Prostate gland (tissue), 2 donors: ENCODE measurements at regions not wholly inside any gene's neighbourhood (a gene's known extent, or its start where the extent isn't known, plus 50 kb on each side); places are given as distances from the start of the nearest gene placed in this dataset.

ENCODE experiments used
- DNase-seq: peaks from one replicate; pipeline ENCODE4 v3.0.0-alpha.2; 2019; ENCODE audit warnings: low spot score
- H3K27ac ChIP-seq, 2 donors: fragments of 200-600 bp; sonication (generic); 2 replicates each; pipeline ENCODE4 v1.5.1; 2017 to 2019
- H3K27me3 ChIP-seq: fragments of 200-600 bp; sonication (generic); replicated peaks from 2 replicates; pipeline ENCODE4 v1.5.1; 2019; ENCODE audit not compliant: insufficient read depth
- H3K36me3 ChIP-seq, 2 donors: fragments of 200-600 bp; sonication (generic); 1 replicate in 1 of 2; 2 replicates in 1 of 2; pipeline versions ENCODE4 v1.5.1 to v1.8.1; 2017 to 2019
- H3K4me1 ChIP-seq: fragments of 200-600 bp; sonication (generic); replicated peaks from 2 replicates; pipeline ENCODE4 v1.5.1; 2019
- H3K4me3 ChIP-seq, 2 donors: fragments of 200-600 bp; sonication (generic); 2 replicates each; pipeline ENCODE4 v1.5.1; 2017 to 2019
- H3K9me3 ChIP-seq: fragments of 200-600 bp; sonication (generic); 2 replicates; pipeline ENCODE4 v1.5.1; 2017
- CTCF ChIP-seq, 4 experiments: fragments of 200-600 bp in 2 of 4; fragments of 450-650 bp in 2 of 4; sonication (generic) in 2 of 4; IDR thresholded peaks; 1 replicate in 3 of 4; 2 replicates in 1 of 4; pipeline ENCODE4 v1.5.1; 2016 to 2019; ENCODE audit warnings: antibody characterized with exemption in 4 of 4, mild to moderate bottlenecking in 2 of 4, moderate library complexity in 2 of 4
- POLR2A ChIP-seq: fragments of 450-650 bp; IDR thresholded peaks from one replicate; pipeline ENCODE4 v1.6.1; 2016; ENCODE audit warnings: antibody characterized with exemption, mild to moderate bottlenecking
- POLR2AphosphoS5 ChIP-seq: sonication (generic); formaldehyde crosslinking; IDR thresholded peaks from one replicate; pipeline ENCODE4 v1.6.1; 2017; ENCODE audit warnings: antibody characterized with exemption
- WGBS: methylation state at CpG from one replicate; pipeline ENCODE4 v1.1.5; 2018; 5-methylcytosine and 5-hydroxymethylcytosine counted together
- intact Hi-C: fragments of 100-400 bp; cut with DNase I; formaldehyde crosslinking; loops from one replicate; pipeline ENCODE4 v1.14.2; 2022

GRCh38 chr9:81073821-81074220, 615.5 kb downstream of the TLE1 start:
- intact Hi-C loops, result no loop called here
- no peak for TF ChIP-seq POLR2AphosphoS5
- no peak for TF ChIP-seq CTCF (IDR thresholded peaks at IDR 0.05)
- TF ChIP-seq POLR2A, result no peak
- Histone ChIP-seq H3K4me3 (no peak overlapping the region), H3K36me3 (no peaks in the 10 kb centered on the region), H3K9me3 (no peaks in the 10 kb centered on the region), H3K27ac (no peak overlapping the region), H3K4me1 (no peaks in the 10 kb centered on the region), H3K27me3 (no peaks in the 10 kb centered on the region)
- WGBS, result 40% methylated on average over 4 of the region's 4 CpGs
- DNase-seq, result no peak

- no peaks in the 10 kb centered on the region for H3K4me1 ChIP-seq
- no peaks in the 10 kb centered on the region for H3K36me3 ChIP-seq
- no peaks in the 10 kb centered on the region for H3K9me3 ChIP-seq
- DNase-seq, result no peak
- WGBS, result 83% methylated on average over 2 of the region's 2 CpGs
- intact Hi-C loops, result no loop called here
- no peaks in the 10 kb centered on the region for H3K27me3 ChIP-seq
- H3K27ac ChIP-seq, result no peak overlapping the region
- H3K4me3 ChIP-seq, result no peak overlapping the region
- TF ChIP-seq CTCF (IDR thresholded peaks at IDR 0.05) (no peak), POLR2A (no peak), POLR2AphosphoS5 (no peak)
Measured at GRCh38 chr9:81072758-81073157, 616.6 kb downstream of the TLE1 start.

- 23% methylated on average over 2 of the region's 2 CpGs for WGBS
- H3K27me3 ChIP-seq, result no peaks in the 10 kb centered on the region
- TF ChIP-seq POLR2AphosphoS5 (no peak), CTCF (IDR thresholded peaks at IDR 0.05) (no peak), POLR2A (no peak)
- no peaks in the 10 kb centered on the region for H3K9me3 ChIP-seq
- no peaks in the 10 kb centered on the region for H3K36me3 ChIP-seq
- no peak overlapping the region for H3K27ac ChIP-seq
- intact Hi-C loops, result no loop called here
- H3K4me3 ChIP-seq, result no peak overlapping the region
- no peak for DNase-seq
- no peaks in the 10 kb centered on the region for H3K4me1 ChIP-seq
Measured at GRCh38 chr9:81071108-81071507, 618.2 kb downstream of the TLE1 start.

- intact Hi-C loops, result no loop called here
- no peak for DNase-seq
- Histone ChIP-seq H3K4me1 (no peaks in the 10 kb centered on the region), H3K36me3 (no peaks in the 10 kb centered on the region), H3K4me3 (no peak overlapping the region), H3K27me3 (no peaks in the 10 kb centered on the region), H3K27ac (no peak overlapping the region), H3K9me3 (no peaks in the 10 kb centered on the region)
- no peak for TF ChIP-seq POLR2AphosphoS5
- no peak for TF ChIP-seq POLR2A
- TF ChIP-seq CTCF (IDR thresholded peaks at IDR 0.05), result no peak
- WGBS, result 50% methylated on average over 9 of the region's 9 CpGs
Measured at GRCh38 chr9:81070689-81071088, 618.7 kb downstream of the TLE1 start.

GRCh38 chr9:81069923-81070322, 619.4 kb downstream of the TLE1 start:
- intact Hi-C loops, result no loop called here
- H3K27me3 ChIP-seq, result no peaks in the 10 kb centered on the region
- 91% methylated on average over 4 of the region's 4 CpGs for WGBS
- no peaks in the 10 kb centered on the region for H3K4me1 ChIP-seq
- no peaks in the 10 kb centered on the region for H3K9me3 ChIP-seq
- no peaks in the 10 kb centered on the region for H3K36me3 ChIP-seq
- no peak for DNase-seq
- H3K27ac ChIP-seq, result no peak overlapping the region
- TF ChIP-seq CTCF (IDR thresholded peaks at IDR 0.05), result no peak
- TF ChIP-seq POLR2A, result no peak
- no peak for TF ChIP-seq POLR2AphosphoS5
- no peak overlapping the region for H3K4me3 ChIP-seq
